ENCODE measurements at regions not wholly inside any gene's neighbourhood (a gene's known extent, or its start where the extent isn't known, plus 50 kb on each side); places are given as distances from the start of the nearest gene placed in this dataset.

- TF ChIP-seq CTCF (IDR thresholded peaks at IDR 0.05; ENCODE audit: insufficient read depth, low read length) (no peak), GABPA (IDR thresholded peaks at IDR 0.05; ENCODE audit: low read depth) (no peak)
Measured at GRCh38 chr2:226581004-226581403, 218.6 kb downstream of the IRS1 start.
